LNCaP clone FGC (cell line): ENCODE measurements at regions not wholly inside any gene's neighbourhood (a gene's known extent, or its start where the extent isn't known, plus 50 kb on each side); places are given as distances from the start of the nearest gene placed in this dataset.

Source experiments
- DNase-seq: peaks from one replicate; pipeline ENCODE4 v3.0.0-alpha.2; 2011; ENCODE audit warnings: low read depth
- H3K4me3 ChIP-seq: 2 replicates; pipeline ENCODE4 v1.5.1; 2011; ENCODE audit warnings: mild to moderate bottlenecking, low read depth, low read length, control low read depth
- TF ChIP-seq, protein P1 (sequence below): IDR thresholded peaks from 2 replicates; pipeline ENCODE4 v1.5.1; 2012; ENCODE audit warnings: mild to moderate bottlenecking; ENCODE audit not compliant: control insufficient read depth, insufficient read depth; ENCODE audit errors: extremely low read depth

DNA sequence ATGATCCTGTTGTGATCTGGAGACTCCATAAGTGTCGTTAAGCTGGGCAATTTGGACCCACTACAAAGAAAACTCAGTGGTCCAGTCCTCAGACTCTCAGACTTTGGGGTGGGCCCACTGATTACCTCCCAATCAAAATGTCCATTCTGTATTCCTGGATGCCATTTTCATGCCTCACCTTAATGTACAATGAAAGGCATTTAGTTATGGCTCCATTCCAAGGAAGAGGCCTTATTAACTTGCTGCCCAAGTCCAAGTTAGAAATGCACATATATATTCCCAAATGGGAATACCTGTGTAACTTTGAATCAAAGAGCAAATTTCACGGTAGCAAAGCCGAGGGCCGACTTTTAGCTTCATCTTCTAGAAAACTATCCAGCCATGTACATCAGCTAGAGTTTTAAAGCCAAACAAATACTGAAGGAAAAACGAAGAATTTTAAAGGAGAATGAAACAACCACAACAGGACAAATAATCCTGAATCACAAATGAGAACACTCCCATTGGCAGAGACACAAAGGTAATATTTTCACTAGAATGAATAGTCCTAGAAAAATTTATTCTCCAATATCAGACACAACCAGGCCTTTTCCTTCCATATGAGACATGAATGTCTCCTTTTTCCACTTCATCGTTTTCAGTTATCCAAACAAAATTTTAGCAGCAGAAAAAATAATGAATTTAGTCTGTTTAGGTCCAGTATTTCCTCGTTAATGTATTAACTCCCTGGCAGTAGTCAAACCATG, 63.7 kb upstream of the HHIP start:
- TF ChIP-seq, protein P1, sequence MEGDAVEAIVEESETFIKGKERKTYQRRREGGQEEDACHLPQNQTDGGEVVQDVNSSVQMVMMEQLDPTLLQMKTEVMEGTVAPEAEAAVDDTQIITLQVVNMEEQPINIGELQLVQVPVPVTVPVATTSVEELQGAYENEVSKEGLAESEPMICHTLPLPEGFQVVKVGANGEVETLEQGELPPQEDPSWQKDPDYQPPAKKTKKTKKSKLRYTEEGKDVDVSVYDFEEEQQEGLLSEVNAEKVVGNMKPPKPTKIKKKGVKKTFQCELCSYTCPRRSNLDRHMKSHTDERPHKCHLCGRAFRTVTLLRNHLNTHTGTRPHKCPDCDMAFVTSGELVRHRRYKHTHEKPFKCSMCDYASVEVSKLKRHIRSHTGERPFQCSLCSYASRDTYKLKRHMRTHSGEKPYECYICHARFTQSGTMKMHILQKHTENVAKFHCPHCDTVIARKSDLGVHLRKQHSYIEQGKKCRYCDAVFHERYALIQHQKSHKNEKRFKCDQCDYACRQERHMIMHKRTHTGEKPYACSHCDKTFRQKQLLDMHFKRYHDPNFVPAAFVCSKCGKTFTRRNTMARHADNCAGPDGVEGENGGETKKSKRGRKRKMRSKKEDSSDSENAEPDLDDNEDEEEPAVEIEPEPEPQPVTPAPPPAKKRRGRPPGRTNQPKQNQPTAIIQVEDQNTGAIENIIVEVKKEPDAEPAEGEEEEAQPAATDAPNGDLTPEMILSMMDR: no peak
- DNase-seq: no peak
- H3K4me3 ChIP-seq: no peak overlapping the region

GRCh38 chr4:144582975-144583374, 63.0 kb upstream of the HHIP start:
- TF ChIP-seq, protein P1: no peak
- peak; percentile 67 for DNase-seq
- H3K4me3 ChIP-seq: no peak overlapping the region

GRCh38 chr4:144583658-144584057, 62.3 kb upstream of the HHIP start:
- TF ChIP-seq, protein P1: no peak
- H3K4me3 ChIP-seq: no peak overlapping the region
- no peak for DNase-seq

DNA sequence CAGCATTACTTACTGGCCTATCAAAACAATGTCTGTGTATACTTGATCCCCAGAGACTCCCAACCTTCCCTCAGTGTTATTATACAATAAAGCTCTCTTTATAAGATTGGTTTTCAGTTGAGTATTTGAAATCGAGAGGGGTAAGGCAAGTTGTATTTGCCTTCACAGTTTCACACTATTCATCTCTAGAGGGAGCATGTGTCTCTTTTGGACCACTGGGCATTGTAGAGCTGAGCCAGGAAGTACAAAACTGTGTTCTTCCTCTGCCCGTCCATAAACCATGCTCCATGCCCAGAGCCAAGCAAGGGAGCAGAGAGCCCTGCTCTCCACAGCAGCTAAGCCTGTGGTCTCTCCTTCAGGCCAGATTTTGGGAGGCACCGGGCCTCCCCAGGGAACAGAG, 61.5 kb upstream of the HHIP start:
- DNase-seq: no peak
- H3K4me3 ChIP-seq: no peak overlapping the region

DNA sequence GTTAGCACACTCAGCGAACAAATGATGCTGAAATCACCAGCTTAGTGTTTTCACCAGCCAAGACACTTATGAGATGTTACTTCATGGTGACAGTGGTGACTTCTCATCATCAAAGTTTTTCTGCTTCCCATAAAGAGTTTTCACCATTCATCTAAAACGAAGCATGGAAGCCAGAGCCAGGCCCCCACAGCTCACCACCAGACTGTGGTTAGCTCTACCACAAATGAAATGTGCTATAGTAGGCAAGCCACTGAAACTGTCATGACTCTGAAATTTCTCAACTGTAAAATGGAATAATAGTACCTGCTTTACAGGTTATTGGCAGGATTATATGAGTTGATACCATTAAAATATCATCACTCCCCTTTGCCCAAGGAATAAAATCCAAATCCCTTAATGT, 56.4 kb upstream of the HHIP start:
- no peak overlapping the region for H3K4me3 ChIP-seq
- DNase-seq: no peak
- TF ChIP-seq, protein P1: no peak

More for the DNA sequence above, 61.5 kb upstream of the HHIP start:
- TF ChIP-seq, protein P1: no peak

DNA sequence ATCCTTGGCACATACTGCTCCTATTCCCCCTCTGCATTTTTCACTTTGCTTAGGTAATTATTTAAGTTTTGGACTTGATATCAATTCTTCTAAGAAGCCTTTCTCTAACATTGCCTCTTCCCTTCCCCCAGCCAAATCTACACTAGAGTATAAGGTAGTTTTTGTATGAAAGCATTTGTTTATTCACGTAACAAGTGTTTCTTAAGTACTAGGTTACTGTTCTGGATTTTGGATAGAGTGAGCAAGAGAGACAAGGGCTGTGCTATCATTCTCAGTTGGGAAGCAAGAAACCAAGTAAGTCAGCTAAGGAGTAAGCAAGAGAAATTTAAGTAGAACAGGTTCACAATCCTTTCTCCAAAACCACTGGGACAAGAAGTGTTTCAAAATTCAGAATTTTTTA, 55.9 kb upstream of the HHIP start:
- TF ChIP-seq, protein P1: no peak
- H3K4me3 ChIP-seq: no peak overlapping the region
- no peak for DNase-seq

DNA sequence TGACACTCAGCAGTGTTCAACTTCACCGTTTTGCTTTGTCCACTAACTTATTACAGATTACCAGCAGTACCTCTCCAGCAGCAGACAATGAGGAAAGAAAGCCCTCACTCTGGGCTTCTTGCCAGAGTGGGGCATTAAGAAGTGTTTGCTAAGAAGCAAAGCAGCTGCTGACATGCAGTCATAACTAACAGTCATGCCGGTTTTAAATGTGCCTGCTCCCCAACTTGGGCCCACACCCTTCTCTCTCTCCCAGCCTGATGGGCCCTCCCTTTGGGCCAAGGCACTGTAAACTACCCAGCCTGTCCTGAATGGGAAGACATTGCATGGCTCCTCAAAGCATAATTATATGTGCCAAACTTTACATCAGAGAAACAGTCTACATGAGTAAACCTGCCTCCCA, 54.6 kb upstream of the HHIP start:
- TF ChIP-seq, protein P1: no peak
- no peak for DNase-seq
- no peak overlapping the region for H3K4me3 ChIP-seq
